VCaP (cell line): ENCODE measurements at regions not wholly inside any gene's neighbourhood (a gene's known extent, or its start where the extent isn't known, plus 50 kb on each side); places are given as distances from the start of the nearest gene placed in this dataset.

ENCODE experiments used
- H3K27ac ChIP-seq: fragments of 450-650 bp; 2 replicates; pipeline ENCODE4 v1.5.1; 2017
- CTCF ChIP-seq: fragments of 450-650 bp; conservative IDR thresholded peaks from 2 replicates; pipeline ENCODE4 v1.5.1; 2017; ENCODE audit warnings: mild to moderate bottlenecking, moderate library complexity

DNA sequence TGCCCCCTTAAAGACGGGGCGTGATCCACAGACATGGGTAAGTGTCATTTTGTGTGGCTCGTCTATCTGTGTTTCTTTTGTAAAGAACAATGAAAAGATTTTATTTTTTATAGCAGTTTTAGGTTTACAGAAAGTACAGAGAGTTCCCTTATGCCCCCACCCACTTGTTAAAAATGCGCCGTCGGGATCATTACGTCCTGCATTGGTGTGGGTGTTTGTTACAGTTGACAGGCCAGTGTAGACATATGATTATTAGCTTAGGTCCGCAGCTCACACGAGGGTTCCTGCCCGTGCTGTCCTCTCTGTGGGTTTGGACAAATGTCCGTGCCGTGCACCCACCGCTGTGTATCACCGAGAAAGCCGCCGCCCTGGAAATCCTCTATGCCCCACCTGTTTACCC, 50.5 kb downstream of the RGS12 start:
- peak overlapping the region; percentile 69 for H3K27ac ChIP-seq
- TF ChIP-seq CTCF: no peak

- TF ChIP-seq CTCF: no peak
- H3K27ac ChIP-seq: peak overlapping the region; percentile 69; the same call in 1 of the 2 replicates
Measured at GRCh38 chr4:3344104-3344503, 51.3 kb downstream of the RGS12 start.

DNA sequence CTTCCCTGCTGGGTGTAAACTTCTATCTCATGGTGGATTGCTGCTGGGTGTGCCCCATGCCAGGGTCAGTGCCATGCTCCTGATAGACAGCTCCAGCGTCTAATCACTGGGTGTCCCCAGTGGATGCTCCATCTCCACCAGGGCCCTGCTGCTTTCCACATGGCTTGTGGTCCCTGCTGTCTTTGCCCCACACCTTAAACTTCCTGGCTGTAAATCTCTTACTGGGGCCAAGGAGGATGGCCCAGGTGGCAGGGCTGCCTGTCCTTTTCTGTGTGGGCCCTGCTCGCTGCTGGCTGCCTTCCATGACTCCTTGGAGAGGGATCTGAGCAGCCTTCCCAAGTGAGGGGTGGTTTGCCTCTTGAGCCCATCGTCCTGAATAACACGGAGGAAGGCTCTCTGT, 51.8 kb downstream of the RGS12 start:
- no peak for TF ChIP-seq CTCF

GRCh38 chr4:3345384-3345783, 52.6 kb downstream of the RGS12 start:
- TF ChIP-seq CTCF: no peak
- no peak overlapping the region for H3K27ac ChIP-seq

More for the DNA sequence above, 51.8 kb downstream of the RGS12 start:
- H3K27ac ChIP-seq: no peak overlapping the region

DNA sequence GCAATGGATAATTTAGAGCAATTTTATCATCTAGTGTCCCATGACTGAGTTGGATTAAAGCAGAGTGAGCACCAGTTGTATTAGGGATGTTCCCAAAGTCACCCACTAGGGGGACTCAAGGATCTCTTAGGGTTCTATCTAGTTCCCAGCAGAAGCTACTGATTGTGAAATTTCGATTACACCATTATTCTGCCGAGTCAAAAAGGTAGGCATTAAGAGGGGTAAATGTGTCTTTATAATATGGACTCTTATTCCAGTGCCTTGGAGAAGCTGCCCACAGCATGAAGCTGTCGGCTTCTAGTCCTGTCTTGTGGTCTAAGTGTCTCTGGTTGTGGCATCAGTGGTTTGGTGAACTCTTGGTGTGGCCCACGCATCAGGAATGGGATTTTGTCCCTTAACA, 53.3 kb downstream of the RGS12 start:
- no peak overlapping the region for H3K27ac ChIP-seq
- peak; percentile 89 for TF ChIP-seq CTCF

GRCh38 chr4:3347871-3348270, 55.0 kb downstream of the RGS12 start:
- TF ChIP-seq CTCF: no peak
- H3K27ac ChIP-seq: no peak overlapping the region

DNA sequence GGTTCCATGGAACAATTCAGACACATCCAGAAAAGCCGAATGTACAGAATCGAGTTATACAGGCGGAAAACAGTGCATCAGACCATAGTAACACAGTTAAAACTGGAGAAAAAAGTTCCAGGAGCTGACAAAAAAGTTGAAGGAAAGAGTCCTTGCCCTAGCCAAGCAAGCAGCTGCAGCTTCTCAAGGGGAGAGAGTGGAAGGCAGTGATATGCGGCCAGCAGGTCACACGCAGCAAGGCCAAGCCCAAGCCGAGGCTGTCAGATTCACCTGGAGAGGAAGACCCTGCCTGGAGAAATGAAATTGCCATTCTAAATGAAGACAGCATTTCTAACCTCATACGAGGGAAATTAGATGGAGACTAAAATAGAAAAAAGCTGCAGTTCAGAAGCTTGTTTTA, 55.8 kb downstream of the RGS12 start:
- H3K27ac ChIP-seq: no peak overlapping the region
- no peak for TF ChIP-seq CTCF

DNA sequence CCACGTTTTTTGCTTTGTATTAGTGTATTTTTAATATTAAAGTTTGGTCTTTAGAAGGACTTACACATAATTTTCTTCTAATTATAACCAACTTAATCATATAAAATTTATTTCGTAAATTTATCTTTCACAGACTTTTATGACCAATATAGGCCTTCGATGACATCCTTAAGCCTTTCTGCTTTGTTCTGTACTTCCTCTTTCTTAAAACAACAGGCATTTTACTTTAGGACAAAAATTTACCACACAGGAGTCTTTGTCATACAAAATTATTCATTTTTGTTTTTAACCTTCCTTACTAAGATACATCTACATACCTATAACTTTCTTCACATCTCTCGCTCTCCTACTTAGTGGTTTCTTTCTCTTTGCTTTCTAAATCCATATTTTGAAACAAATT, 56.3 kb downstream of the RGS12 start:
- no peak overlapping the region for H3K27ac ChIP-seq
- no peak for TF ChIP-seq CTCF
